ENCODE measurements at regions not wholly inside any gene's neighbourhood (a gene's known extent, or its start where the extent isn't known, plus 50 kb on each side); places are given as distances from the start of the nearest gene placed in this dataset.

- Histone ChIP-seq H3K9ac (ENCODE audit: low read length) (no peak overlapping the region), H4K20me1 (ENCODE audit: insufficient read depth) (no peaks in the 10 kb centered on the region), H3K79me2 (replicated peaks; ENCODE audit: insufficient read depth, low read length) (no peaks in the 10 kb centered on the region), H3K27ac (ENCODE audit: low read length) (no peak overlapping the region), H3K4me2 (ENCODE audit: low read length) (no peak overlapping the region), H3K36me3 (ENCODE audit: insufficient read depth, low read length) (no peaks in the 10 kb centered on the region), H3F3A (ENCODE audit: insufficient read depth, low read length, poor library complexity, severe bottlenecking) (no peaks in the 10 kb centered on the region), H3K27me3 (ENCODE audit: insufficient read depth, low read depth, low read length) (no peaks in the 10 kb centered on the region), H3K9me3 (ENCODE audit: low read length) (no peaks in the 10 kb centered on the region), H3K4me3 (ENCODE audit: low read length) (no peak overlapping the region), H3K9me2 (ENCODE audit: insufficient read depth, low read length) (no peaks in the 10 kb centered on the region), H2AFZ (ENCODE audit: low read depth, low read length) (no peak overlapping the region)
- TF ChIP-seq POLR2AphosphoS5 (IDR thresholded peaks at IDR 0.05), result no peak
- no peak for TF ChIP-seq EP300 (conservative IDR thresholded peaks at IDR 0.05; ENCODE audit: poor library complexity, severe bottlenecking)
- TF ChIP-seq REST (IDR thresholded peaks at IDR 0.05; ENCODE audit: borderline replicate concordance), result no peak
- TF ChIP-seq SMC3 (conservative IDR thresholded peaks at IDR 0.05; ENCODE audit: poor library complexity), result no peak
- no peak for TF ChIP-seq TAF1 (IDR thresholded peaks at IDR 0.05; ENCODE audit: low read depth)
- no peak for TF ChIP-seq CTCF (IDR thresholded peaks at IDR 0.05; ENCODE audit: poor library complexity, severe bottlenecking)
- no peak for TF ChIP-seq EZH2 (IDR thresholded peaks at IDR 0.05; ENCODE audit: borderline replicate concordance, insufficient read depth, low read length, poor library complexity, severe bottlenecking)
- no peak for TF ChIP-seq RAD21 (conservative IDR thresholded peaks at IDR 0.05)
- no peak for TF ChIP-seq MXI1 (conservative IDR thresholded peaks at IDR 0.05; ENCODE audit: poor library complexity, severe bottlenecking)
These were observed 55.8 kb upstream of the SMARCA2 start for GRCh38 chr9:1959371-1959770.

- Histone ChIP-seq H3K4me2 (ENCODE audit: low read length) (no peak overlapping the region), H3K9me3 (ENCODE audit: low read length) (no peaks in the 10 kb centered on the region), H3K9me2 (ENCODE audit: insufficient read depth, low read length) (no peaks in the 10 kb centered on the region), H3K9ac (ENCODE audit: low read length) (no peak overlapping the region), H3K79me2 (replicated peaks; ENCODE audit: insufficient read depth, low read length) (no peaks in the 10 kb centered on the region), H3K27me3 (ENCODE audit: insufficient read depth, low read depth, low read length) (no peaks in the 10 kb centered on the region), H2AFZ (ENCODE audit: low read depth, low read length) (no peak overlapping the region), H3K4me3 (ENCODE audit: low read length) (no peak overlapping the region), H3K27ac (ENCODE audit: low read length) (no peak overlapping the region), H3K36me3 (ENCODE audit: insufficient read depth, low read length) (no peaks in the 10 kb centered on the region), H4K20me1 (ENCODE audit: insufficient read depth) (no peaks in the 10 kb centered on the region), H3F3A (ENCODE audit: insufficient read depth, low read length, poor library complexity, severe bottlenecking) (no peaks in the 10 kb centered on the region)
- no peak for TF ChIP-seq TAF1 (IDR thresholded peaks at IDR 0.05; ENCODE audit: low read depth)
- TF ChIP-seq EP300 (conservative IDR thresholded peaks at IDR 0.05; ENCODE audit: poor library complexity, severe bottlenecking), result no peak
- no peak for TF ChIP-seq RAD21 (conservative IDR thresholded peaks at IDR 0.05)
- no peak for TF ChIP-seq EZH2 (IDR thresholded peaks at IDR 0.05; ENCODE audit: borderline replicate concordance, insufficient read depth, low read length, poor library complexity, severe bottlenecking)
- no peak for TF ChIP-seq CTCF (IDR thresholded peaks at IDR 0.05; ENCODE audit: poor library complexity, severe bottlenecking)
- TF ChIP-seq REST (IDR thresholded peaks at IDR 0.05; ENCODE audit: borderline replicate concordance), result no peak
- TF ChIP-seq SMC3 (conservative IDR thresholded peaks at IDR 0.05; ENCODE audit: poor library complexity), result no peak
- TF ChIP-seq POLR2AphosphoS5 (IDR thresholded peaks at IDR 0.05), result no peak
- TF ChIP-seq MXI1 (conservative IDR thresholded peaks at IDR 0.05; ENCODE audit: poor library complexity, severe bottlenecking), result no peak
These were observed 54.7 kb upstream of the SMARCA2 start for GRCh38 chr9:1960342-1961042.

Data from neural cell (in vitro differentiated cells).